CMK (cell line): ENCODE measurements at regions not wholly inside any gene's neighbourhood (a gene's known extent, or its start where the extent isn't known, plus 50 kb on each side); places are given as distances from the start of the nearest gene placed in this dataset.

Experiments used
- DNase-seq: peaks from one replicate; pipeline ENCODE4 v3.0.0-alpha.2; 2010; ENCODE audit warnings: low read depth

DNA sequence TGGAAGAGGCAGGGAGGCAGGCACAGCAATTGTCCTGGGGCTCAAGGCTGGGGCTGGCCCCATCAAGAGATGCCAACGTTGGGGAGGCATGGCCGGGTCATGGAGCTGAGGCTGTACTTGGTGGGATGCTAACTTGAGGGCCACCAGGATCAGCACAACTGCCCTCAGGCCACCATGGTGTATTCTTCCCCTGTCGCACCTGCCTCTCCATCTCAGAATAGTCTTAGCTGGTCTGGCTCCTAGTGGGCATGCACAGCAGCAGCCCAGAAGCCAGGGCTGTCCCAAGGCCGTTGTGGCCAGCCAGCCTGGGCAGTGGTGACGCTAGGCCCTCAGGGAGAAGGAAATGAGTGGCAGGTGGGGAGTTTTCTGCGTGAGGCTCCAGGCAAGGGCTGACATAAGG lies 91.3 kb downstream of the DHCR7 start:
- DNase-seq = no peak

DNA sequence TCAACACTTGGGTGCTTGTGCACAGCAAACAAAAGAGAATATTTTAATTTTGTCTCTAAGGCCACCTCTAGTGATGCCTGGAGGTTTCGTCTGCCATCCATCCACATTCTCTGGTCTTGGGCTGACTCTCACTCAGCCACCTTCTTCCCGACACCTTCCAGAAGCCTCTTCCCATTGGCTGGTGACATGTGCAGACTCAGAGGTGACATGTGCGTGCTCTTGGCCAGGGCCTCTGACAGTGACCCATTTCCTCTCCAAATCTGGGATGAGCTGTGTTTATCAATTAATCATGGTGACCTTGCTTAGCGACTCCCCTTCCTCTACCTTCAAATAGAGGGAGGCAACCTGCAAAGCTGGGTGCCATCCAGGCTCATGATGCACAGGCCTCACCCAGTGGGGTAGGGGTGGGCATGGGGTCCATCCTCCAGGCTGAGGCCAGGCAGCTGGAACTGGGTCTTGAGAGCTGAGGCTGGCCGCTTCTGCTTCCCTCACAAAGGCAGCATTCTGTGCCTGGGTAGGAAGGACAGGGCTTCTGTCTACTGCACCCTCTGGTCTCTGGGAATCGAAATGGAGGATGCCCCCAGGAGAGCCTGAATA lies 91.8 kb downstream of the DHCR7 start:
- DNase-seq = no peak

DNA sequence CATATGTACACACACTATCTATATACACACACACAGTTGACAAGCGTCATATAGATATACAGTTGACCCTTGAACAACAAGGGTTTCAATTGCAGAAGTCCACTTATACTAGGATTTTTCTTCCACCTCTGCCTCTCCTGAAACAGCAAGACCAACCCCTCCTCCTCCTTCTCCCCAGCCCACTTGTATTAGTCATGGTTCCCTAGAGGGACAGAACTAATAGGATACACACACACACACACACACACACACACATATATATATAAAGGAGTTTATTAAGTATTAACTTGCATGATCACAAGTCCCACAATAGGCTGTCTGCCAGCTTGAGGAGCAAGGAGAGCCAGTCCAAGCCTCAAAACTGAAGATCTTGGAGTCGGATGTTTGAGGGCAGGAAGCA lies 92.9 kb downstream of the DHCR7 start:
- DNase-seq = no peak

DNA sequence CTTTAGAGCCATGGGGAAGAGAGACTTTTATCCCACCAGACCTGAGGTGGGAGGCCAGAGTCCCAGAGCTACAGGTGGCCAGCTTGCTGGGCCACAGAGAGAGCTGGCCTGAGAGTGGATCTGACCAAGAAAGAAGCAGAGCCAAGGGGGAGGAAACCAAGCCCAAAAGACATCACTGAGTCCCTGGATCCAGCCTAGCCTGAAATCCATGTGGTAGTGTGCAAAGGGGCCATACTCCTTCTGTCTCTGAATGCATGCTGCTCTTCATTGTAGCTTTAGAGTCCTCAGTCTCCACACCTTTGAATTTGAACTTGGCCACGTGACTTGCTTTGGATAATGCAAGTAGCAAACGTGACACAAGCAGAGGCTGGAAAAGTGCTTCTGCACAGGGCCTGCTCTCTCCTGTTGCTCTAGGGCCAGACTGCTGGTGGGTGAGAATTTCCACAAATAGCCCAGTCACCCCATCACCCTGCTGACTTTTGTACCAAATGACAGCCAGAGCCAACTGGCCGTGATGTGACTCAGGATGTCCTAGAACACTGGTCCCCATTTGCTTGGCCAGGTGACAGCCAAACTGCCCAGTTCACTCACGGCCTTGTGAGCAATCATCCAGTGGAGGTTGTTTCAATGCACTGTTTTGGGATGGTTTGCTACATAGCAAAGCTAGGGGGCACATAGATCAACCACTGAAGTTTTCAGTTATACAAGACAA lies 93.6 kb downstream of the DHCR7 start:
- no peak for DNase-seq

DNA sequence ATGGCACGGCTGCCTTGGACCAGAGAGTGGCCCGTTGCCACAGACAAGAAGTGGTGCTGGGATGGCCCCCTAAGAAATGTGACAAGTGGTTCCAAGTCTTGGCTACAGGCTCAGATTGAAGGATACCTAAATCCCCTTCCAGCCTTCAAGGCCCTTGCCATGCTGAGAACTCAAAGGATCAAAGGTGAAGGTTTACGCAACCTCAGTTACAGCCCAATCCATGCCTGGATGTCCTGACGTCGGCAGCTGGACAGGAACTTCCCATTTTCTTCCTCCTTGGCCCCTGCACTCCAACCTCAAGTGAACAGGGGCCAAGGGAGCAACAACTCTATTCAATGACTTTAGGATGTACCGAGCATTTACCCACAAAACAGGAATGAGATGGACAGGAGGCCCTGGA lies 95.4 kb downstream of the DHCR7 start:
- DNase-seq = no peak

DNA sequence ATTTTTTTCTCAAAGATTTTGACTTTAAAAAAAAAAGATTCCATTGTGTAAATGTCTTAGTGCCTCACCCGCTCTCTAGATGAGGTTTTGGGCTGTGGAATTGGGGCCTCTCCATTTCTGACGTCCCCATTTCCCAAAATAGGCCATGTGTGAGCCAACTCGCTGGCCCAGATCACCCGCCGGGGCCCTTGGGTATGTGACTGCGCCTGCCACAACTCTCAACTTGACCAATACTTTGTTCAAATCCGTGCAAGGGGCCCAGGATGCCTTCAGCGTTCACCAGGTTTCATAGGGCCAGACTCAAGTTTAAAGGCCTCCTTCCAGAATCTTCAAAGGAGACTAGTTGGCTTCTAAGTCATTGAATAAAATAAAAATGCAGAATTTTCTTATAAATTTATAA lies 96.0 kb downstream of the DHCR7 start:
- no peak for DNase-seq

DNA sequence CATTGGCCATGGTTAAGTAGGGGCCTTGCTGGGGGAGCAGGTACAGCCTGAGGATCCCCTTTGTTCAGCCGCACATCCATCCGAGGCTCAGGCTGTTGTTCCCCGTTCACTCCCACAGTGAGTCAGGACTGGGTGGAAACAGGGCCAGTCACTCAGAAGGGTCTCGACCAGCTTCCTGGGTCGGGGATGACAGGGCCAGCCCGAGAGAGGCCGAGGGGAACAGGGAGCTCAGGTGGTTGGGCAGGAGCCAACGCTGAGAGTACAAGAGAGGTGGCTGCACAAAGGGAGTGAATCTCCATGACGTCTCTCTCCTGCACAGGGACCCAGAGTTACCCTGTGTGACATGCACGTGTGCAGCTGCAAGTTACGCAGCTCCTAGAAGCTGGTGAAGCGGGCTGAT lies 97.2 kb upstream of the SHANK2 start:
- DNase-seq = no peak

DNA sequence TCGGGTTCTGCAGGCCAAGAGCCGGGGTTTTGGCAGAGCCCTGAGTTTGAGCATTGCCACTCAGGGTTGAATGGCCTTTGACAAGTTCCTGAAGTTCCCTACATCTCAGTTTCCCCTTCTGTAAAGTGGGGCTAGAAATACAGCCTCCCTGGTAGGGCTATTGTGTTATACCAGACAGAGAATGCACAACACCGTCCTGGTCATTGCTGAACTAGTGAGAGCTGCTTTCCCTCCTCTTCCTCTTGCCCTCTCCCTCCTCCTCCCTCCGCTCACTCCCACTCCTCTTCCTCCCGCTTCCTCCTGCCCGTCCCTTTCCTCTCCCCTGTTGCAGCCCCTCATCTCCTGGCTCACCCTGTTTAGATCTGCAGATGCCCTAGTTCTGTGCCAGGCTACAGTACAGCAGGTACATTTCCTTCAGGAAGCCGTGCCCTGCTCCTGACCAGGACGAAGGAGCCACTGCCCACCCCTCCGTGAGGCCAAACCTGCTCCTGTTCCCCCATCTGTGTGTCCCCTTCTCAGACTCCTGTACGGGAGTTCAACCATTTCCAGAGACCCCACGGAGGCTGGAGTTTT lies 91.5 kb upstream of the SHANK2 start:
- DNase-seq = no peak

DNA sequence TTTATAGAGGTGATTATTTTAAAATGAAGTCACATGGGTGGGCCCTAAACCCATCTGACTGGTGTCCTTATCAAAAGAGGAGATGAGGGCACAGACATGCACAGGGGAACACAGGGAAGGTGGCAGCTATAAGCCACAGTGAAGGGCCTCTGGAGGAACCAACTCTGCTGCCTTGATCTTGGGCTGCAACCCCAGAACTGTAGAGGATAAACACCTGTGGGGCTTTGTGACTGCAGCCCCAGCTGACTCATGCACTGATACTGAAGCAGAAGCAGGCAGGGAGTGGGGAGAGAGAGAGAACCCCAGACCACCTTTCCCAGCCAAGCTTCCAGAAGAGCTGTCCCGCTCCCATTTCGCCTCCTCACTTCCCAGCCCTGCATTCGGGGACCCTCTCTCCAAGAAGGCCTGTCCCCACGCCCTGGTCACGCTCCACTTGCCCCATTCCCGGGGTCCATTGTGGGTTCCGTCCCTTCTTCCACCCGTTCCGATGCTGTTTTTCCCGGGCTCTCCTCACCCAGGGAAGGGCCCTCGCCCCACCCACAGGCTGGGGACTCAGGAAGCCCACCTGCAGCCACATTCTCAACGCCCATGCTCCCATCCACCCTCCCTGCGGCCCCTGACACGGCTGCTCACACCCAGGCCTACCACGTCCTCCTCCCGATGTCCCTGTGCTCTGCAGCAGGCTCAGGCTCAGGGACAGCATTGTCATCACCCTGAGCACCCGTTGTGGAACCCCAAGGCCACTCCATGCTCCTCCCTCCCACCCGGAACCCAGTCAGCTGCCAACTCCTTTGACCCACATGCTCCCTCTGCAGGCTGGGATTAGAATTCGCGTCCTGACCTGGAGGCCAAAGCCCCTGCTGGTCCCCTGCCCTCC lies 90.8 kb upstream of the SHANK2 start:
- peak; percentile 18 for DNase-seq

DNA sequence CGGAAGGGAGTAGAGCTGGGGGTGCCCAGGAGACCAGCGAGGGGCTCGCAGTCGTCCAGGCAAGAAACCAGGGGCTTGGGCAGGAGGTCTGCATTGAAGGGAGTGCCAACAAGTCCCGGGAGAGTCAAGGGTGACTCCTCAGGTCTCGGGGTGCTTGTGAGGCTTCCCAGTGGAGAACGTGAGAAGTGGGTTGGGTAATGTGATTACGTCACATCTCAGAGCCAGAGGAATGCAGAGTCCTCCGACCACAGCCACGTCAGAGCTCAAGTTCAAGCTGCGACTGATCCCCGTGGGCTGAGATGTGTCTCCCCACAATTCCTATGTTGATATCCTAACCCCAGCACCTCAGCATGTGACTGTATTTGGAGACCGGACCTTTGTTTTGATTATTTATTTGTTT lies 89.7 kb upstream of the SHANK2 start:
- no peak for DNase-seq

DNA sequence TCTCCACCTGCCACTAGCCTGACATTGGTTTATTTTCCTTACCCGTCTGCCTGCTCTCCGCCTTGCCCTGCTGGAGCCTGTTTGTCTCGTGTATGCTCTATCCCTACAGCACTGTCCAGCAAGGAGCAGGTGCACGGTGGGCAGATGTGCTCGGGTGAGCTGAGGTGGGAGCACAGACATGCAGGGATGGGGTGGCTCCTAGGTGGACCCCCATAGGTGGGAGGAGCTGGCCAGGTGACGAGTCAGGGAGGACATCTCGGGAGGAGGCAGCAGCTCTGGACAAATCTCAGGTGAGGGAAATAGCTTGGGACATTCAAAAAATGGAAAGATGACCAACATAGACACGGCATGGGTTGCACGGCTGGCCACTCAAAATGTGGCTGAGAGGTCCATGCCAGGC lies 89.2 kb upstream of the SHANK2 start:
- no peak for DNase-seq

DNA sequence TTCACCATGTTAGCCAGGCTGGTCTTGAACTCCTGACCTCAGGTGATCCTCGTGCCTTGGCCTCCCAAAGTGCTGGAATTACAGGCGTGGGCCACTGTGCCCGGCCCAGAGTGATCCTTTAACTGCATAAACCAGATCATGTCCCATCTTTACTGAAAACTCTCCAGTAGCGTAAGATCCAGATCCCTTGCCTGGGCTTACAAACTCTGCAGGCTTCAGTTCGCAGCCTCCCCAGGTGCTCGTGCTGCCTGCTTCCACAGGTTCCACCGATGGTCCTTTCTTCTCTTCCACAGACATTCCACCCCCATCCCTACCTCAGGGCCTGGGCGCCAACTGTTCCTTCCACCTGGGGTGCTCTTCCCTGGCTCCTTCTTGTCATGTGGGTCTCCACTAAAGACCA lies 88.8 kb upstream of the SHANK2 start:
- no peak for DNase-seq

DNA sequence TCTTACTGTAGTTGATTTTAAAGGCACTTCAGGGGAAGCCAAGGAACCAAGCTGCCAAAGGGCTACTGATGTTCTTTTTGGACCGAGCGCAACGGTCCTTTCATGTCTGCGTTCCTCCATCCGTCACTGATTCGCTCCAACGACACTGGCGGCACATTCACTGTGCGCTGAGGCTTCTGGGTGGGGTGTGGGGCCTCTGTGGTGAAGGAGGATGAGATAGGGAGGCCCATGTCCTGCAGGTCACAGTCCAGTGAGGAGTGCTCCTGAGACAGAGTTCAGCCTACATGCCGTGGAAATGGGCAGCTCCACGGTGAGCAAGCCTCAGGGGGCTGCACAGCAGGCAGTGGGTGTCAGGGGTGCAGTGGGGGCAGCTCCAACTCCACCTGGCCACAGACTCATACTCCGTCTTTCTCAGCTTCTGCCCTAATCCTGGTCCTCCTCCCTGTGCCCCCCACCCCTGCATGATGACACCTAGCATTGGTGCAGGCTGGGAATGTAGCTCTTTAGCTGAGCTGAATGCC lies 87.8 kb upstream of the SHANK2 start:
- no peak for DNase-seq

DNA sequence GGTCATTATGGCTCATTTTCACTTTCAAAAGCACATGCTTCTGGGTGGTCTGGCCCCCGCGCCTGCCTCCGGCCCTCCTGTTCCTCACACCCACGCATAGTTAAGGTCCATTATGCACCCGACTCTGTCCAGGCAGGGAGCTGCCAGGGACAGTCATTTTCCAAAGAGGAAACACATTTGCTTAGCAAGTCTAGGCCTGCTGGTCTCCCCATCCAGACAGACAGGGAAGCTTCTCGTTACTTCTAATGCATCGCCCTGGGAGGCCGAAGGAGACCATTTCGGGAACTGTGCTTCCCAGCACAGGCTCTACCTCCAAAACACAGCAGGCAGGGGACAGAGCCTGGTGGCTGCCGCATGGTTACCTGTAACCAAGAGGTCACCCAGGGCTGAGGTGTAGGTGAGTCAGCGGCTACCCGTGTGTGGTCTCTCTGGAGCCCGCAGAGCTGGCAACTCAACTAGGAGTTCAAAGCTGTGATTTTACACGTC lies 87.1 kb upstream of the SHANK2 start:
- no peak for DNase-seq

DNA sequence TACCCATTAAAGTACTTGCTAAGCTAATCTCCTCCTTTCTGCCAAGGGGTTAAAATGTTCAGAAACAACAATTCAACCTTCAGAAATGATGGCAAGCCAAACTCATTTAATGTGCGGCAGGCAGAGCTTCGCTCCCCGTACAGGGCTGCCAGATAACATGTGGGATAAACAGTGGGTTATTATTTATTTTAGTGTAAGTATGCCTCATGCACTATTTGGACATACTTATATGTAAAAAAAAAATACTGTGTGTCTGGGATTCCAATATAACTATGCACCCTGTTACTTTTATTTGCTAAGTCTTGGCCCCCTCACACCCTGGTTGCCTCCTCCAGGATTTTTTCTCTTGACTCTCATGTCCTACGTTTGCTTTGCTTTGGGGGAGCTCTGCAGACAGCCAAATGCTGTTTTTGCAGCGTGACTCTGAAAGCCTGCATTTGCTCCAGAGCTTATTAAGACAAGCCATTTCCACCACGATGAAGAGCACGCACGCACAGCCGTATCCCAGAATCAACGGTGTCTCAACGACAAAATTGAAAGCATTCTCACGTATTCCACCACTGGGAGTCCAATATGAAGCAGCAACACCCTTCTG lies 86.5 kb upstream of the SHANK2 start:
- DNase-seq = no peak

DNA sequence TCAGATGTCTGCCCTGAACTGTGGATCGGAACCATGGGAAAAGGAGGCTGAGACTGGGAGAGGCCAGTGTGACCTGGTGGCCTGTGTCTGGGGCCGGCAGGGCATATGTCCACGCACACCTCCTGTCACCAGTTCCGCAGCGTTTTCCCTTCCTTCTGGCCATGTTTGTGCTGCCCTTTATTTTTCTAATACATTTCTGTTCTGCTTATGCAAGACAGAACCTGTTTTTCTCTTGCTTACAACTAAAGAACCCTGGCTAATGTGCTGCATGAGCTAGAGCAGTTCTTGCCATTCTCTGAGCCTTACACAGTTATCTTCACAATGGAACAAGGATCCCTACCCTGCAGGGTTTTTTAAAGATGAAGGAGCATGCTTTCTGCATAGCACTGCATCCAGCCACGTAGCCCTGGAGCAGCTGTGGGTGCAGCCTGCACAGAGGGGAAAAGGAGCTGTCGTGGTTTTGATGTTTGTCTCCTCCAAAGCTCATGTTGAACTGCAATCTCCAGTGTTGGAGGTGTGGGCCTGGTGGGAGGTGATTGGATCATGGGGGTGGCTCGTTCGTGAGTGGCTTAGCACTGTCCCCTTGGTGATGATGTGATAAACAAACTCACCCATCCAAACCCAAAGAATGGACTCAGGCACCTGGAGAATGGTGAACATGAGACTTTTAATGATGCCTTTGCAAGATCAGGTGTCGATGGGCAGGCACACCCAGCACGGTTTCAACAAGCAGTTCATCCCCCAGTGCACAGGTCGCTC lies 84.8 kb upstream of the SHANK2 start:
- DNase-seq = no peak

DNA sequence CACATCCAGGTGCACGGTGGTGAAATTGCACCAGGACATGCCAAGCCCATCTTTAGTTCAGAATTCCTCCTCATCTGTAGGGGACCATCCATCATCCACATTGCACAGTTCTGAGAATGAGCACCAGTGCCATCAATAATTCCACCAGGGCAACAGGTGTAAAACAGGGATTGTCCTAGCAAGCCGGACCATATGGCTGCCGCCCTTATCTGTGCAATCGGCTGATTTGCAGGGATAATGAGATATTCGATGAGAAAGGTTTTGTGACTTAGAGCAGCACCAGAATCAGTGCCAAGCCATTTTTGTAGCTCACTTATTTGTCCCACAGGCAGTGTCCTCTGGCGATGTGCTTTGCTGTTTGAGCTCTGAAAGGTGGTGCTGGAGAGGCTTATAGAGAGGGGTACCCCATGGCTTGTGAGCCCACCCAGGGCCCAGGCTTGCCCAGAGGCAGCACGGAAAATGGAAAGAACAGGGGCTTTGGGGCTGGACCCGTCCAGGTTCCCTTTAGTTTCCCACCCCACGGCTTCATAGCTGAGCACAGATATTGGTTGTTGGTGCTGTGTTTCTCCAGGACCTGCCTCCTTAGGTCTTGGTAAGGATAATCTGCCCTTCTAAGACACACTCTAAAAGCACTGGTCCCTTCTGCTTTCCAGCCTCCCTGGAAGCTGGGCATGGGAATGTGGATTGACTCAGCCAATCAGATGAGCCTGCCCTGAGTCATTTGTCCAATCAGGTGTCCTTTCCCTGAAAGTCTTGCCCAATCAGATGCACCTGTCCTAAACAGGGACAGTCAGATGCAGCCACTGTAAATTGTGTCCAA lies 84.0 kb upstream of the SHANK2 start:
- DNase-seq = no peak

DNA sequence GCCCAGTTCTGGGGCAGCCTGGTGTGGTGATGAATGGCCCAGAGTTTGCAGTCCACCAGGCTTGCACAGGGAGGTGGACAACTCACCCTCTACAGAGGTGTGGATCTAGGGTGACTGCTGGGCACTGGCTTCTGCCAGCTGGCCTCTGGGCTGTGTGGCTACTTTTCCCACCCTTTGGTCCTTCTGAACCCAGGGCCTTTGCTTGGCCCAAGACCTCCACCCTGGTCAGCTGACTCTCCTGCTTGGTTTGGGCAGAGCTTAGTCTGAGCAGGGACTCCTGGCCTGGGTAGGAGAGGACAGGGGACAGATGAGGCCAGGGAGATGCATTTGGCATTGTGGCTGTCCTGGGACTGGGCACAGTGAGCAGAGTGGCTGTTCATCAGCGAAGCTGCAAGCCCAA lies 83.0 kb upstream of the SHANK2 start:
- no peak for DNase-seq

DNA sequence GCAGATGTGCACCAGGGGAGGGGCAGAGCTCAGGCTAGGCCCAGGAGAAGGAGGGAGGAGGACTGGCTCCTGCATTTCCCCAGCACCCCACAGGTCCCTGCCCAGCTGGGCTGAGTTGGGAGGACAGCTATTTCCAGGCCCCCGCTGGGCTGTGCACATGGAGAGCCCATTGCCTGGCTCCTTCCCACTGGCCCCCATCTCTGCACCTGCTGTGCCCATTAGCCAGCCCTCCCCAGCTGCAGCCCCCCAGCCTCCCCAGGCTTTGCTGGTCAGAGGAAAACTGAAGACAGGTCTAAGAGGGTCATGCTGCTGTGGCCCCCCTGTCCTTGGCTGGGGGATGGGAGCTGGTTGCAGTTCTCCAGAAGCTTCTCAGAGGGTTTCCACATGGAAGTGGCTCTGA lies 81.8 kb upstream of the SHANK2 start:
- no peak for DNase-seq

DNA sequence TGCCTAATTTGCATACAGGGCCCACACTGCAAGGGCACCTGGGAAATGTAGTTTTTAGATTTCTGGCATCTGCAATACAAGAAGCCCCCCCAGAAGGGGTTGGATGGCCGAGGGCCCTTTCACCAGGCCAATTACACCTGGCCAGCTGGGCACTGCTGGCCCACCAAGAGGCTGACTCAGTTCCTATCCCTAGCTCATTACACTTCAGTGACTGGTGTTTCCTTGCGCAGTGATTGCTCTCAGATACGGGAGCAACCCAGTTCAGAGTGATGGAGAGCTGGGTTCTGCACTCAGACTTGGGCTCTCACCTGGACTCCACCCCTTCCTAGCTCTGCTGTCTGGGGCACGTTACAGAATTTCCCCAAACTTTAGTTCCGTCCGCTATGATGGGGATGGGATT lies 81.1 kb upstream of the SHANK2 start:
- no peak for DNase-seq
